ENCODE measurements at regions not wholly inside any gene's neighbourhood (a gene's known extent, or its start where the extent isn't known, plus 50 kb on each side); places are given as distances from the start of the nearest gene placed in this dataset.

DNA sequence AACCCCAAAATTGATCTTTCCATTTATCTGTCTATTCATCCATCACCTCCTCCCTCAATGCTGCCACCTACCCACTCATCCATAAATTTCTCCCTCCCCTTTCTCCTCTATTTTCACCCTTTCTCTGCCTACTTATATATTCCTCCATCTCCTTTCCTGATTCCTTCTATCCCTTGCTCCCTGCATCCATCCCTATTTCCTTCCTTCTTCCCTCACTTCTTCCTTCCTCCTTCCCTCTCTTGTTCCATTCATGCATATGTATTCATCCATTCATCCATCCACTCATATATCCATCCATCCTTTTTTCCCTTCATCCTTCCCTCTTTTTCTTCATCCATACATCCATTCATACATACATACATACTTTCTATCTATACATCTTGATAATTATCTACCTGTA, 76.3 kb upstream of the GGTLC1 start:
- H3K4me3 ChIP-seq (ENCODE audit: low read depth, low read length), result no peak overlapping the region
- TF ChIP-seq CTCF (IDR thresholded peaks at IDR 0.05; ENCODE audit: low read depth, low read length), result no peak

DNA sequence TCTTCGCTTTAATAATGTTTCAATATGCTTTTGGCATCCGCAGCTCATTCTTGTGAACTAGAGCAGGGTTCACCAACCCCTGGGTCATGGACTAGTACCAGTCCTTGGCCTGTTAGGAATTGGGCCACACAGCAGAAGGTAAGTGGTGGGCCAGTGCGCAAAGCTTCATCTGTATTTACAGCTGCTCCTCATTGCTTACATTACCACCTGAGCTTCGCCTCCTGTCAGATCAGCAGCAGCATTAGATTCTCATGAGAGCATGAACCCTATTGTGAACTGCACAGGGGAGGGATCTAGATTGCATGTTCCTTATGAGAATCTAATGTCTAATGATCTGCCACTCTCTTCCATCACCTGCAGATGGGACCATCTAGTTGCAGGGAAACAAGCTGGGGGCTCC, 75.5 kb upstream of the GGTLC1 start:
- no peak overlapping the region for H3K4me3 ChIP-seq (ENCODE audit: low read depth, low read length)
- no peak for TF ChIP-seq CTCF (IDR thresholded peaks at IDR 0.05; ENCODE audit: low read depth, low read length)

GRCh38 chr20:24063100-24063499, 74.5 kb upstream of the GGTLC1 start:
- TF ChIP-seq CTCF (IDR thresholded peaks at IDR 0.05; ENCODE audit: low read depth, low read length), result no peak
- no peak overlapping the region for H3K4me3 ChIP-seq (ENCODE audit: low read depth, low read length)

- H3K4me3 ChIP-seq (ENCODE audit: low read depth, low read length), result no peak overlapping the region
- no peak for TF ChIP-seq CTCF (IDR thresholded peaks at IDR 0.05; ENCODE audit: low read depth, low read length)
These were observed 72.4 kb upstream of the GGTLC1 start for GRCh38 chr20:24060851-24061590.

GRCh38 chr20:24059174-24059573, 70.6 kb upstream of the GGTLC1 start:
- no peak overlapping the region for H3K4me3 ChIP-seq (ENCODE audit: low read depth, low read length)
- no peak for TF ChIP-seq CTCF (IDR thresholded peaks at IDR 0.05; ENCODE audit: low read depth, low read length)

DNA sequence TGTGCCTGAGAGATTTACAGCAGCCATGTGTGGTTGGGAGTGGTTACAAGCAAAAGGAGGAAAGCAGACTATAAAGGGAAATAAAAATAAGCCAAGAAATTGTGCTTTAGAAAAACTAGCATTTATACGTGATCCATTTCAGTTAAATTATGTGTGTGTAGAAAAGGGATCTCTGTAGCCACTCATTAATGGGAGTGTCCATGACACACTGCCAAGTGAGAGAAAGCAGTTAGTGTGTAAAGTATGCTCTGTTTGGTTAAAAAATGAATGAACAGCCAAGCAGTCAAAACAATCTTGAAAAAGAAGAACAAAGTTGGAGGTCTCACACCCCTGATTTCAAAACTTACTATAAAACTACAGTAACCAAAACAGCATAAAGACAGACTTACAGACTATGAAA, 67.9 kb upstream of the GGTLC1 start:
- no peak for TF ChIP-seq CTCF (IDR thresholded peaks at IDR 0.05; ENCODE audit: low read depth, low read length)

DNA sequence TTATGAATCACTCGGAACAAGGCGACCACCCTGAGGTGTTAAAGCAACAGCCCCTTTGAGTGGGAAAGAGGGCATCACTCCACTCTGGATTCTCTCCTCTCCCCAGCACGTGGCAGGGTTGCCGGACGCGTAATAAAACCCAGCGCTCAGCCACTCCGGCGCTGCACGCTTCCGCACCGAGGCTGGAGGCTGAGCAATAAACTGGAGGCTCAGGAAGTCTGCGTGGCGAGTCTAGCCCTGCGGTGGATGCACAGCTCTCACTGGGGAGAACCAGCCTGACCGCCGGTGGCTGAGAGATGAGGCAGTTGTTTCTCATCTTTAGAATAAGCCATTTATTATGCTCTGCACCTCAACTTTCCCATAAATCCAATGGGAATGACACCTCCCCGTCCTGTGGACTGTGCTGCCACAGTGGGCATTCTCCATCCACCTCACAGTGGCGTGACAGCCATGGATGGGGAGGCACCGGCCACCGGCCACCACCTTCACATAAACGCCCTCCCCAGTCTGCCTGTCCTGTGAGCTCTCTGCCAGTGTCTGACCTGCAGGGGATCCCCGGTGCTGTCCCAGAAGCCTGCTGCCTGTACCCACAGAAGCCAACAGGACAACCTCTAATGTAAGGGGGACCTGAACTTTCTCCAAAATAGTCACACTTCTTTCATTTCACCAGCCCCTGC, 64.2 kb upstream of the GGTLC1 start:
- H3K4me3 ChIP-seq (ENCODE audit: low read depth, low read length), result no peak overlapping the region
- no peak for TF ChIP-seq CTCF (IDR thresholded peaks at IDR 0.05; ENCODE audit: low read depth, low read length)

More for the DNA sequence above, 67.9 kb upstream of the GGTLC1 start:
- H3K4me3 ChIP-seq (ENCODE audit: low read depth, low read length), result no peak overlapping the region
